ENCODE measurements at regions not wholly inside any gene's neighbourhood (a gene's known extent, or its start where the extent isn't known, plus 50 kb on each side); places are given as distances from the start of the nearest gene placed in this dataset.
A peak's percentile ranks its signal among the peaks of the same experiment; 100 is the strongest.

- no peak for TF ChIP-seq MLX (CRISPR knock-in tag; IDR thresholded peaks at IDR 0.05)
- no peak for TF ChIP-seq ZNF138 (CRISPR knock-in tag; conservative IDR thresholded peaks at IDR 0.05)
- no peak for TF ChIP-seq NFYB (CRISPR knock-in tag; conservative IDR thresholded peaks at IDR 0.05; ENCODE audit: low read depth)
- TF ChIP-seq EMX1 (CRISPR knock-in tag; IDR thresholded peaks at IDR 0.05), result no peak
- TF ChIP-seq ZBTB21 (CRISPR knock-in tag; IDR thresholded peaks at IDR 0.05; ENCODE audit: borderline replicate concordance), result no peak
- TF ChIP-seq SOX15 (CRISPR knock-in tag; IDR thresholded peaks at IDR 0.05), result no peak
- TF ChIP-seq ATF1 (CRISPR knock-in tag; IDR thresholded peaks at IDR 0.05), result no peak
- TF ChIP-seq ZNF512 (CRISPR knock-in tag; IDR thresholded peaks at IDR 0.05; ENCODE audit: borderline replicate concordance), result no peak
- no peak for TF ChIP-seq ESRRA (CRISPR knock-in tag; IDR thresholded peaks at IDR 0.05; ENCODE audit: borderline replicate concordance)
Observed at GRCh38 chr2:195313962-195314361, 343.1 kb upstream of the SLC39A10 start (continued).

- no peak for DNase-seq (ENCODE audit: low spot score)
- no peak for TF ChIP-seq ZNF532 (CRISPR knock-in tag; IDR thresholded peaks at IDR 0.05; ENCODE audit: borderline replicate concordance)
- no peak for TF ChIP-seq ZNF232 (CRISPR knock-in tag; IDR thresholded peaks at IDR 0.05)
- TF ChIP-seq NR2C2 (CRISPR knock-in tag; IDR thresholded peaks at IDR 0.05), result no peak
- TF ChIP-seq CREM (CRISPR knock-in tag; IDR thresholded peaks at IDR 0.05), result no peak
- TF ChIP-seq NFATC4 (CRISPR knock-in tag; IDR thresholded peaks at IDR 0.05), result no peak
- no peak for TF ChIP-seq ZNF396 (CRISPR knock-in tag; IDR thresholded peaks at IDR 0.05; ENCODE audit: borderline replicate concordance)
- no peak for TF ChIP-seq ZNF121 (CRISPR knock-in tag; IDR thresholded peaks at IDR 0.05)
- no peak for TF ChIP-seq ZNF317 (CRISPR knock-in tag; IDR thresholded peaks at IDR 0.05; ENCODE audit: borderline replicate concordance, low read depth)
- TF ChIP-seq ELF4 (CRISPR knock-in tag; IDR thresholded peaks at IDR 0.05; ENCODE audit: low read depth), result no peak
- TF ChIP-seq CREB1 (CRISPR knock-in tag; IDR thresholded peaks at IDR 0.05), result no peak
- no peak for TF ChIP-seq AFF4 (CRISPR knock-in tag; IDR thresholded peaks at IDR 0.05; ENCODE audit: borderline replicate concordance)
- TF ChIP-seq ZNF263 (CRISPR knock-in tag; IDR thresholded peaks at IDR 0.05; ENCODE audit: low read depth), result no peak
- no peak for TF ChIP-seq MXD4 (CRISPR knock-in tag; IDR thresholded peaks at IDR 0.05; ENCODE audit: borderline replicate concordance)
- TF ChIP-seq ZNF425 (CRISPR knock-in tag; conservative IDR thresholded peaks at IDR 0.05), result no peak
- no peak for TF ChIP-seq MLX (CRISPR knock-in tag; IDR thresholded peaks at IDR 0.05)
Observed at GRCh38 chr2:195312662-195313061, 344.4 kb upstream of the SLC39A10 start.

More at GRCh38 chr2:195312662-195313061, 344.4 kb upstream of the SLC39A10 start:
- H3K9me3 Mint-ChIP-seq, result no peaks in the 10 kb centered on the region
- ChIA-PET POLR2A (no interaction called here), CTCF (no interaction called here)
- ATAC-seq, result peak; percentile 94
- H3K36me3 Mint-ChIP-seq, result no peaks in the 10 kb centered on the region
- no peak overlapping the region for H3K4me3 Mint-ChIP-seq
- peaks cover 22% of the 10 kb centered on the region for H3K4me1 Mint-ChIP-seq
- peaks cover 41% of the 10 kb centered on the region for H3K27me3 Mint-ChIP-seq (ENCODE audit: low read depth)
- no peak overlapping the region for H3K27ac Mint-ChIP-seq

All from WTC11 (cell line).